A673 (cell line): ENCODE measurements at regions not wholly inside any gene's neighbourhood (a gene's known extent, or its start where the extent isn't known, plus 50 kb on each side); places are given as distances from the start of the nearest gene placed in this dataset.

Source experiments
- BruUV-seq: library from RNA; stranded (reverse); fragments of 400-500 nt; replicated peaks from 2 replicates; lab custom pipeline; 2021; lab: Mats Ljungman, UMichigan
- CTCF ChIA-PET: fragments of 300-600 bp; sonication (Branson Sonifier 250); formaldehyde crosslinking; loops from one replicate; lab custom pipeline; 2022; ENCODE audit warnings: antibody characterized with exemption; lab: Charles Lee
- POLR2A ChIA-PET: fragments of 300-600 bp; sonication (Branson Sonifier 250); formaldehyde crosslinking; loops from one replicate; lab custom pipeline; 2022; ENCODE audit warnings: antibody characterized with exemption; ENCODE audit not compliant: low non-redundant PET; lab: Charles Lee
- DNase-seq: peaks from one replicate; pipeline ENCODE4 v3.0.0-alpha.2; 2015; ENCODE audit warnings: low spot score
- H3K27ac ChIP-seq: fragments of 200-600 bp; sonication (generic); 2 replicates; pipeline ENCODE4 v1.5.1; 2016; ENCODE audit warnings: mixed run types, low read depth, mild to moderate bottlenecking, mixed read lengths, antibody characterized with exemption, low read length; ENCODE audit not compliant: poor library complexity, severe bottlenecking
- H3K27me3 ChIP-seq: fragments of 200-600 bp; sonication (generic); replicated peaks from 2 replicates; pipeline ENCODE4 v1.6.1; 2017; ENCODE audit warnings: mixed run types, low read depth, mild to moderate bottlenecking, mixed read lengths, antibody characterized with exemption, low read length; ENCODE audit not compliant: insufficient read depth, poor library complexity
- H3K36me3 ChIP-seq: fragments of 200-600 bp; sonication (generic); 2 replicates; pipeline ENCODE4 v1.6.1; 2016; ENCODE audit warnings: mixed run types, mild to moderate bottlenecking, mixed read lengths, antibody characterized with exemption, low read length; ENCODE audit not compliant: insufficient read depth, poor library complexity, severe bottlenecking
- H3K4me1 ChIP-seq: fragments of 200-600 bp; sonication (generic); 2 replicates; pipeline ENCODE4 v1.6.1; 2017; ENCODE audit warnings: mixed run types, mild to moderate bottlenecking, mixed read lengths, antibody characterized with exemption, low read length; ENCODE audit not compliant: insufficient read depth, poor library complexity, severe bottlenecking
- H3K4me3 ChIP-seq: fragments of 200-600 bp; sonication (generic); 2 replicates; pipeline ENCODE4 v1.5.1; 2016; ENCODE audit warnings: low read depth, mixed run types, mild to moderate bottlenecking, mixed read lengths, low read length; ENCODE audit not compliant: poor library complexity, severe bottlenecking
- H3K9me3 ChIP-seq: fragments of 200-600 bp; sonication (generic); 2 replicates; pipeline ENCODE4 v1.6.1; 2016; ENCODE audit warnings: mixed run types, low read depth, mild to moderate bottlenecking, mixed read lengths, antibody characterized with exemption, low read length; ENCODE audit not compliant: poor library complexity, severe bottlenecking
- EZH2 ChIP-seq: fragments of 200-600 bp; sonication (generic); IDR thresholded peaks from 2 replicates; pipeline ENCODE4 v1.6.1; 2017; ENCODE audit warnings: borderline replicate concordance, low read depth, mild to moderate bottlenecking, mixed read lengths, antibody characterized with exemption, low read length; ENCODE audit not compliant: poor library complexity, severe bottlenecking
- intact Hi-C: fragments of 100-400 bp; cut with micrococcal nuclease; formaldehyde crosslinking; loops from one replicate; pipeline ENCODE4 v1.10.0; 2022; ENCODE audit not compliant: unreplicated experiment
- TF ChIP-seq, protein P1 (sequence below): fragments of 300-800, 200-600 bp; sonication (generic); conservative IDR thresholded peaks from 2 replicates; pipeline ENCODE4 v1.5.1; 2017; ENCODE audit warnings: low read depth, mild to moderate bottlenecking, antibody characterized with exemption, low read length, moderate library complexity, mixed read lengths

DNA sequence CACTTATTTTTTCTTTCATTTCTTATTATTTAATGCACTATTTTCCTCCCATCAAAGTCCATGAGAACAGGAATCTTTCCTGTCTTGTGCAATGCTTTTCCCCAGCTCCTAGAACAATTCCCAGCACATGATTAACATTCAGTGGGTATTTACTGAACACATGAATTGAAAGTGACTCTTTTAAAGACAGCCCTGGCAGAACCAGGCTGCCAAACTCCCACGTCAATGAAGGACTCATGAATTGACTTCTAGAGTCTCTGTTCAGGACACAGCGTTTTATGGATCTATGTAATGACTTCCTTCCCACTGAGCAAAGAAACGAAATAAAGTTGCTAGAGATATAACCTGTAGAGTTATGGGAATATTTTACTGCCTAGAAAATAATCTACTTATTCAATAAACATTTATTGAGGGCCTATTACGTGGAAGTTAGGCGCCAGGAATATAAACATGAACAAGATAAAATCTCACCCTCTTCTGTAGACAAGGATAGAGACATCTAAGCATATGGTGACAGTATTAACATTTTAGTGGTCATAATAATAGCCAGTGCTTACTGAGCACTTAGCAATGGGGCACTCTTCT lies 485.9 kb upstream of the KLF4 start:
- no peak for TF ChIP-seq EZH2
- TF ChIP-seq, protein P1, sequence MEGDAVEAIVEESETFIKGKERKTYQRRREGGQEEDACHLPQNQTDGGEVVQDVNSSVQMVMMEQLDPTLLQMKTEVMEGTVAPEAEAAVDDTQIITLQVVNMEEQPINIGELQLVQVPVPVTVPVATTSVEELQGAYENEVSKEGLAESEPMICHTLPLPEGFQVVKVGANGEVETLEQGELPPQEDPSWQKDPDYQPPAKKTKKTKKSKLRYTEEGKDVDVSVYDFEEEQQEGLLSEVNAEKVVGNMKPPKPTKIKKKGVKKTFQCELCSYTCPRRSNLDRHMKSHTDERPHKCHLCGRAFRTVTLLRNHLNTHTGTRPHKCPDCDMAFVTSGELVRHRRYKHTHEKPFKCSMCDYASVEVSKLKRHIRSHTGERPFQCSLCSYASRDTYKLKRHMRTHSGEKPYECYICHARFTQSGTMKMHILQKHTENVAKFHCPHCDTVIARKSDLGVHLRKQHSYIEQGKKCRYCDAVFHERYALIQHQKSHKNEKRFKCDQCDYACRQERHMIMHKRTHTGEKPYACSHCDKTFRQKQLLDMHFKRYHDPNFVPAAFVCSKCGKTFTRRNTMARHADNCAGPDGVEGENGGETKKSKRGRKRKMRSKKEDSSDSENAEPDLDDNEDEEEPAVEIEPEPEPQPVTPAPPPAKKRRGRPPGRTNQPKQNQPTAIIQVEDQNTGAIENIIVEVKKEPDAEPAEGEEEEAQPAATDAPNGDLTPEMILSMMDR: no peak
- Histone ChIP-seq H3K4me3 (no peak overlapping the region), H3K9me3 (peaks cover 10% of the 10 kb centered on the region), H3K36me3 (no peaks in the 10 kb centered on the region), H3K27me3 (no peaks in the 10 kb centered on the region), H3K27ac (no peak overlapping the region), H3K4me1 (no peaks in the 10 kb centered on the region)
- intact Hi-C loops: no loop called here
- BruUV-seq: no TSS peak
- DNase-seq: no peak
- CTCF ChIA-PET: no interaction called here
- POLR2A ChIA-PET: interaction anchor here (0.5 kb wide), 1 partner anchor 9 kb away, joined by 7 read pairs; no protein-coding TSS in a partner anchor

DNA sequence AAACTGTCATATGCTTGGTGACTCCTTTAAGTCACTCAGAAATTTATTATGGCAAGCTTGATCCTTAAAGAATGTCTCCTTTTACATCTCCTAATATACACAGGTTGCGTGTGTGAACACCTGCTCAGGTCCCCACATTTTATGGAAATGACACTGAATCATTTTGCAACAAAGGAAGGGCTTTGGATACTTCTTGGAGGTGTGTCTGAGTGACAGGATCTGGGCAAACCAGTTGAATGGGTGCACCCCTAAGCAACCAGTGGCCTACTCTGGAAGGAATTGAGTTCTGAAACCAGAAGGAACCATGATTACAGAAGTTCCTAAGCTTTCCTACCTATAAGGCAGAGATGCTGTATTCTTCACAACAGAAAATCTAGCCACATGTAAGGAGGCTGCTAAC lies 483.9 kb upstream of the KLF4 start:
- TF ChIP-seq, protein P1: no peak
- TF ChIP-seq EZH2: no peak
- no TSS peak for BruUV-seq
- DNase-seq: no peak
- POLR2A ChIA-PET: no interaction called here
- CTCF ChIA-PET: no interaction called here
- H3K4me3 ChIP-seq: no peak overlapping the region
- intact Hi-C loops: no loop called here
- no peak overlapping the region for H3K27ac ChIP-seq
- no peaks in the 10 kb centered on the region for H3K36me3 ChIP-seq
- no peaks in the 10 kb centered on the region for H3K4me1 ChIP-seq
- H3K27me3 ChIP-seq: no peaks in the 10 kb centered on the region
- peaks cover 10% of the 10 kb centered on the region for H3K9me3 ChIP-seq

DNA sequence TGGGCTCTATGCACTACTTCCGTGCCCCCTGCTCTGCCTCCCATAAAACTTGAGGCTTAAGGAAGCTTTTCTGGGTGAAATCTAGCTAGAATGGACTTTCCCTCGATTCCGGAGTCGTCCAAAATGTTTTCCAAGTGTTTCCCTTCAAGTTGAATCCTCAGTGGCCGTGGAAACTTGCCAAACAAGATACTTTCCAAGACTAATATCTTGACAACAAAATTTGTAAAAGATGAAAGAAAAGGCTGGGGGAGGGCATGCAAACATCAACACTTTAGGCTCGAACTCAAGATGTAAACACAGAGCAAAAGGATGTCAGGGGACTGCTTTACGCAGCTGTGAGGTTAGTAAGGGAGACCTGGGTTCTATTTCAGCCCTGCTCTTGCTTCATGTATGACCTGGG lies 482.8 kb upstream of the KLF4 start:
- Histone ChIP-seq H3K4me1 (no peaks in the 10 kb centered on the region), H3K9me3 (peaks cover 9% of the 10 kb centered on the region), H3K27ac (no peak overlapping the region), H3K36me3 (no peaks in the 10 kb centered on the region), H3K4me3 (no peak overlapping the region), H3K27me3 (no peaks in the 10 kb centered on the region)
- intact Hi-C loops: no loop called here
- ChIA-PET POLR2A (no interaction called here), CTCF (no interaction called here)
- no peak for DNase-seq
- TF ChIP-seq, protein P1: no peak
- TF ChIP-seq EZH2: no peak
- no TSS peak for BruUV-seq
